ENCODE measurements at regions not wholly inside any gene's neighbourhood (a gene's known extent, or its start where the extent isn't known, plus 50 kb on each side); places are given as distances from the start of the nearest gene placed in this dataset.

DNA sequence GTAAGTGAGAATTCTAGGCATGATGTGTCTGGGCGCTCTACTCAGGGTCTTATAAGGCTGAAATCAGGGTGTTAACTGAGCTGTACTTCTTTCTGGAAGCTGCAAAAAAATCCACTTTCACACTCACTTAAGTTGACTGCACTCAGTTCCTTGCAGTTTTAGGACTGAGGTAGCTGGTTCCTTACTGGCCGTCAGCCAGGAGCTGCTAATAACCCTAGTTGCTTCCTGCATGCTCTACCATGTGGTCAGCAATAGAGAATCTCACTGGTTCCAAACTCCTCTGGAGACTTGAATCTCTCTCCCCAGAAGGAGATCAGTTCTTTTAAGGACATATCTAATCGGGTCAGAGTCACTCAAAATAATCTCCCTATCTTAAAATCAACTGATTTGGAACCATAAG lies 911.2 kb downstream of the EFNA5 start:
- TF ChIP-seq EGR1 (IDR thresholded peaks at IDR 0.05), result no peak
- TF ChIP-seq EP300 (IDR thresholded peaks at IDR 0.05; ENCODE audit: borderline replicate concordance), result no peak
- no peak for TF ChIP-seq CEBPB (IDR thresholded peaks at IDR 0.05)
- no peak for TF ChIP-seq RAD21 (IDR thresholded peaks at IDR 0.05; ENCODE audit: low read depth)
- TF ChIP-seq, protein P1, sequence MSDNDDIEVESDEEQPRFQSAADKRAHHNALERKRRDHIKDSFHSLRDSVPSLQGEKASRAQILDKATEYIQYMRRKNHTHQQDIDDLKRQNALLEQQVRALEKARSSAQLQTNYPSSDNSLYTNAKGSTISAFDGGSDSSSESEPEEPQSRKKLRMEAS (IDR thresholded peaks at IDR 0.05), result no peak
- TF ChIP-seq CREB1 (IDR thresholded peaks at IDR 0.05; ENCODE audit: low read depth), result no peak
- no peak for TF ChIP-seq YY1 (IDR thresholded peaks at IDR 0.05; ENCODE audit: low read depth)
- no peak for TF ChIP-seq TCF12 (IDR thresholded peaks at IDR 0.05; ENCODE audit: low read depth)
- TF ChIP-seq, protein P2, sequence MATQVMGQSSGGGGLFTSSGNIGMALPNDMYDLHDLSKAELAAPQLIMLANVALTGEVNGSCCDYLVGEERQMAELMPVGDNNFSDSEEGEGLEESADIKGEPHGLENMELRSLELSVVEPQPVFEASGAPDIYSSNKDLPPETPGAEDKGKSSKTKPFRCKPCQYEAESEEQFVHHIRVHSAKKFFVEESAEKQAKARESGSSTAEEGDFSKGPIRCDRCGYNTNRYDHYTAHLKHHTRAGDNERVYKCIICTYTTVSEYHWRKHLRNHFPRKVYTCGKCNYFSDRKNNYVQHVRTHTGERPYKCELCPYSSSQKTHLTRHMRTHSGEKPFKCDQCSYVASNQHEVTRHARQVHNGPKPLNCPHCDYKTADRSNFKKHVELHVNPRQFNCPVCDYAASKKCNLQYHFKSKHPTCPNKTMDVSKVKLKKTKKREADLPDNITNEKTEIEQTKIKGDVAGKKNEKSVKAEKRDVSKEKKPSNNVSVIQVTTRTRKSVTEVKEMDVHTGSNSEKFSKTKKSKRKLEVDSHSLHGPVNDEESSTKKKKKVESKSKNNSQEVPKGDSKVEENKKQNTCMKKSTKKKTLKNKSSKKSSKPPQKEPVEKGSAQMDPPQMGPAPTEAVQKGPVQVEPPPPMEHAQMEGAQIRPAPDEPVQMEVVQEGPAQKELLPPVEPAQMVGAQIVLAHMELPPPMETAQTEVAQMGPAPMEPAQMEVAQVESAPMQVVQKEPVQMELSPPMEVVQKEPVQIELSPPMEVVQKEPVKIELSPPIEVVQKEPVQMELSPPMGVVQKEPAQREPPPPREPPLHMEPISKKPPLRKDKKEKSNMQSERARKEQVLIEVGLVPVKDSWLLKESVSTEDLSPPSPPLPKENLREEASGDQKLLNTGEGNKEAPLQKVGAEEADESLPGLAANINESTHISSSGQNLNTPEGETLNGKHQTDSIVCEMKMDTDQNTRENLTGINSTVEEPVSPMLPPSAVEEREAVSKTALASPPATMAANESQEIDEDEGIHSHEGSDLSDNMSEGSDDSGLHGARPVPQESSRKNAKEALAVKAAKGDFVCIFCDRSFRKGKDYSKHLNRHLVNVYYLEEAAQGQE (IDR thresholded peaks at IDR 0.05; ENCODE audit: low read depth), result no peak
- no peak for TF ChIP-seq TEAD4 (IDR thresholded peaks at IDR 0.05)
- TF ChIP-seq TAF1 (IDR thresholded peaks at IDR 0.05; ENCODE audit: low read depth), result no peak
- no peak for TF ChIP-seq ZBTB7A (IDR thresholded peaks at IDR 0.05; ENCODE audit: low read depth)
